Smooth muscle cell (in vitro differentiated cells): ENCODE measurements at regions not wholly inside any gene's neighbourhood (a gene's known extent, or its start where the extent isn't known, plus 50 kb on each side); places are given as distances from the start of the nearest gene placed in this dataset.

Experiments
- DNase-seq: peaks from one replicate; lab custom pipeline; 2025; ENCODE audit not compliant: unreplicated experiment; lab: John Stamatoyannopoulos, UW
- H2AFZ ChIP-seq: fragments of 200-600 bp; sonication (generic); 2 replicates; pipeline ENCODE4 v1.6.0; 2016; ENCODE audit warnings: antibody characterized with exemption, low read depth, mild to moderate bottlenecking
- H3F3A ChIP-seq: fragments of 200-600 bp; sonication (generic); 2 replicates; pipeline ENCODE4 v1.6.0; 2017; ENCODE audit warnings: antibody characterized with exemption, low read depth
- H3K27ac ChIP-seq: fragments of 200-600 bp; sonication (generic); 2 replicates; pipeline ENCODE4 v1.5.1; 2016; ENCODE audit warnings: low read depth, mild to moderate bottlenecking
- H3K27me3 ChIP-seq: fragments of 200-600 bp; sonication (generic); 2 replicates; pipeline ENCODE4 v1.6.1; 2016; ENCODE audit warnings: low read depth, mild to moderate bottlenecking
- H3K36me3 ChIP-seq: fragments of 200-600 bp; sonication (generic); 2 replicates; pipeline ENCODE4 v1.5.1; 2016; ENCODE audit warnings: low read depth
- H3K4me1 ChIP-seq: fragments of 200-600 bp; sonication (generic); 2 replicates; pipeline ENCODE4 v1.5.1; 2016; ENCODE audit warnings: low read depth
- H3K4me2 ChIP-seq: fragments of 200-600 bp; sonication (generic); 2 replicates; pipeline ENCODE4 v1.6.0; 2016; ENCODE audit warnings: mild to moderate bottlenecking
- H3K4me3 ChIP-seq: fragments of 200-600 bp; sonication (generic); 2 replicates; pipeline ENCODE4 v1.5.1; 2016; ENCODE audit warnings: mild to moderate bottlenecking
- H3K79me2 ChIP-seq: fragments of 200-600 bp; sonication (generic); 2 replicates; pipeline ENCODE4 v1.6.0; 2016; ENCODE audit warnings: low read depth, mild to moderate bottlenecking
- H3K9ac ChIP-seq: fragments of 200-600 bp; sonication (generic); 2 replicates; pipeline ENCODE4 v1.6.0; 2016; ENCODE audit warnings: low read depth
- H3K9me3 ChIP-seq: fragments of 200-600 bp; sonication (generic); replicated peaks from 2 replicates; pipeline ENCODE4 v1.5.1; 2016; ENCODE audit warnings: low read depth
- H4K20me1 ChIP-seq: fragments of 200-600 bp; sonication (generic); 2 replicates; pipeline ENCODE4 v1.6.0; 2016; ENCODE audit warnings: low read depth
- WGBS: methylation state at CpG from one replicate; pipeline ENCODE4 v1.1.7; 2016; ENCODE audit warnings: low lambda C conversion rate; 5-methylcytosine and 5-hydroxymethylcytosine counted together
- TF ChIP-seq, protein P1 (sequence below): fragments of 200-600 bp; sonication (generic); IDR thresholded peaks from 2 replicates; pipeline ENCODE4 v1.5.1; 2017; ENCODE audit warnings: borderline replicate concordance, mild to moderate bottlenecking, antibody characterized with exemption; ENCODE audit not compliant: insufficient read depth, poor library complexity, severe bottlenecking

DNA sequence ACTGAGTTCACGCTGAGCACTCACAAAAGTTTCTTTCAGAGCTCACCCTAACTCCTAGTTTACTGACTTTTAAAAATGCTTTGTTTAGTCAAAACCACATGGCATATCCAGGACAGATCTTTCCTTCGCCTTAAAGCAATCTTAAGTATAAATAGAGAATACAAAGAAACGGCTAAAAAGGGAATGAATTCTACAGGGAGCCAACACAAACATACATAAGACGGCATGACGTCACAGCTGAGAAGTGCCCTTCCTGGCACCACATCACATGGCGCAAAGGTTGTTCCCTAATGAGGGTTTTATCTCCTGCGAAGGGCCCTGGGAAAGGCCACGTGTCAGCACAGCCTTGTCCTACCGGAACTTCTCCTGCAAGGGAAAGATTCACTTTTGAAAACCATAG lies 141.3 kb downstream of the IRX1 start:
- Histone ChIP-seq H3K4me2 (no peak overlapping the region), H4K20me1 (no peaks in the 10 kb centered on the region), H3K9ac (no peak overlapping the region), H2AFZ (no peak overlapping the region), H3K4me1 (no peaks in the 10 kb centered on the region), H3K27ac (no peak overlapping the region), H3K79me2 (no peaks in the 10 kb centered on the region), H3K27me3 (no peaks in the 10 kb centered on the region), H3K36me3 (no peaks in the 10 kb centered on the region), H3K9me3 (no peaks in the 10 kb centered on the region), H3K4me3 (no peak overlapping the region), H3F3A (no peaks in the 10 kb centered on the region)
- TF ChIP-seq, protein P1, sequence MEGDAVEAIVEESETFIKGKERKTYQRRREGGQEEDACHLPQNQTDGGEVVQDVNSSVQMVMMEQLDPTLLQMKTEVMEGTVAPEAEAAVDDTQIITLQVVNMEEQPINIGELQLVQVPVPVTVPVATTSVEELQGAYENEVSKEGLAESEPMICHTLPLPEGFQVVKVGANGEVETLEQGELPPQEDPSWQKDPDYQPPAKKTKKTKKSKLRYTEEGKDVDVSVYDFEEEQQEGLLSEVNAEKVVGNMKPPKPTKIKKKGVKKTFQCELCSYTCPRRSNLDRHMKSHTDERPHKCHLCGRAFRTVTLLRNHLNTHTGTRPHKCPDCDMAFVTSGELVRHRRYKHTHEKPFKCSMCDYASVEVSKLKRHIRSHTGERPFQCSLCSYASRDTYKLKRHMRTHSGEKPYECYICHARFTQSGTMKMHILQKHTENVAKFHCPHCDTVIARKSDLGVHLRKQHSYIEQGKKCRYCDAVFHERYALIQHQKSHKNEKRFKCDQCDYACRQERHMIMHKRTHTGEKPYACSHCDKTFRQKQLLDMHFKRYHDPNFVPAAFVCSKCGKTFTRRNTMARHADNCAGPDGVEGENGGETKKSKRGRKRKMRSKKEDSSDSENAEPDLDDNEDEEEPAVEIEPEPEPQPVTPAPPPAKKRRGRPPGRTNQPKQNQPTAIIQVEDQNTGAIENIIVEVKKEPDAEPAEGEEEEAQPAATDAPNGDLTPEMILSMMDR = no peak
- DNase-seq = no peak
- WGBS = 89% methylated on average over 9 of the region's 9 CpGs

DNA sequence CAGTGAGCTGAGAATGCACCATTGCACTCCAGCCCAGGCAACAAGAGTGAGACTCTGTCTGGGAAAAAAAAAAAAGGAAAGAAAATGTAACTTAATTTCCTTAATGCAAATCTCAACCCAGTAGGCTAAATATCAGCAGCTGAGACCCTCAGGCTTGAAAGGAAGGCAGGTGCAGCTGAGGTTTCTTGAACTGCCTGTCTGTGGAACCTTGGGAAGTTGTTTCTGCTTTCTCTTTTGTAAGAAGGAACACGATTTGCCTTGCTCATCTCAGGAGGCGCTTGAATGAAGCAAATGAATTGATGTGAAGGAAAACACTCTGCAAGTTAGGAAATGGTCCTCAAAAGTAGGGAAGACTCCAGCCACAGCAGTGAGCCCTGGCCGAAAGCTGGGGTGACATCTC lies 143.3 kb downstream of the IRX1 start:
- no peaks in the 10 kb centered on the region for H3K27me3 ChIP-seq
- 92% methylated on average over 3 of the region's 3 CpGs for WGBS
- no peak overlapping the region for H2AFZ ChIP-seq
- no peak overlapping the region for H3K9ac ChIP-seq
- no peaks in the 10 kb centered on the region for H3K9me3 ChIP-seq
- TF ChIP-seq, protein P1 = no peak
- DNase-seq = no peak
- no peak overlapping the region for H3K4me3 ChIP-seq
- H3F3A ChIP-seq = no peaks in the 10 kb centered on the region
- H3K79me2 ChIP-seq = no peaks in the 10 kb centered on the region
- no peaks in the 10 kb centered on the region for H4K20me1 ChIP-seq
- H3K4me2 ChIP-seq = no peak overlapping the region
- H3K27ac ChIP-seq = no peak overlapping the region
- H3K4me1 ChIP-seq = no peaks in the 10 kb centered on the region
- no peaks in the 10 kb centered on the region for H3K36me3 ChIP-seq

DNA sequence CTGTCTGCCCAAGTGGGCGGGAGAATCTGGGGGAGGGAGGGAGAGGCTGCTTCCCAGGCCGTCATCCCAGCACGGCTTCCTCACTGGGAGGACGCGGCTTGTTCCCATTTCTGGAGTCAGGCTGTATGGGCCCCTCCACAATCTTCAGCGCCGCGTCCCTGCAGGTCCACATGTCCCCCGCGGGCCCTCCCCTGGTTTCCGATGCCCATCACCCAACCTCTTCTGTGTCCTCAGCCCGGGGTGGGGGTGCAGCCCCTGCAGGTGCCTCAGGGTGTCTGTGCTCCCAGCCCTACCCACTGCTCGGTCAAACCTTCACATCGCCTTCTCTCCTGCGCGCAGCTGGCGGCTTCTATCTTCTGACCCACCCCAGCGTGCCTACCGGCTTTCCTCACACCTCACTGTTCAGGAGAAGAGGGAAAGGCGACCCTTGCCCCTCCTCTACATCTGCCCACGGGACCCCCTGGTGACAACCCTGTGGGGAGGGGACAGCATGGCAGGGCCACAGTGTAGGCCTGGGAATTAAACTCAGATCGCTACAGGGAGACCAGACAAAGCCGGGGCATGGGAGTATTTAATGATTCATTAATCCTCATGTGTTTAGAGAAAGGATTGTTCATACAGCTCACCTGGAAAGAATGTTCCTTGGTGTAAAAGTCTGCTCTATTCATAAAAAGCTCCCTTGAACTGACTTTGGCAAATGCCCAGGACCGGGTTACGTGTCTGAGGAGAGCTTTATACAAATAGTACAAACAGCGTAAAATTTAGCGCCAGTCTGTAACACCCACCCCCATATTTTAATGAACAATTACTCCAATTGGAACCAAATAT lies 145.1 kb downstream of the IRX1 start:
- Histone ChIP-seq H2AFZ (no peak overlapping the region), H3K9ac (no peak overlapping the region), H3K9me3 (no peaks in the 10 kb centered on the region), H3K79me2 (no peaks in the 10 kb centered on the region), H3K4me2 (no peak overlapping the region), H3K36me3 (no peaks in the 10 kb centered on the region), H3F3A (no peaks in the 10 kb centered on the region), H4K20me1 (no peaks in the 10 kb centered on the region), H3K4me1 (no peaks in the 10 kb centered on the region), H3K4me3 (no peak overlapping the region), H3K27ac (peak overlapping the region; percentile 38), H3K27me3 (no peaks in the 10 kb centered on the region)
- 88% methylated on average over 27 of the region's 27 CpGs for WGBS
- no peak for DNase-seq
- TF ChIP-seq, protein P1 = no peak

DNA sequence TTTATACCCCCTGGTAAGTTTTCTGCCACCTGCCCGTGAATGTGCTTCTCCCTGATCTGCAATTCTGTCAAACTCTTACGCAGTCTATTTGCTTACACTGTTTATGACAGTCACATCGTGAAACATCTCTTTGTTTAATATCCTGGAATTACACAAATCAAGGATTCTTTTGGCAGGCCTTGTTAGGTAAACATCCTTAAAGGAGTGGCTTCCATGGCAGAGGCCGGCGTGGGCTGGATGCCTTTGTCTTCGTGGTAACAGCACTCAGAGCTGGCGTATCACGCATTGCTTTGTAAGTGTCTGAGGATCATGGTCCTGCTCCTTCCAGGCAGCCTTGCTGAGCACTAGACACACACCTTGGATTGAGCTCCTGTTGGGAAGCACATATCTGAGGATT lies 145.7 kb downstream of the IRX1 start:
- H3K79me2 ChIP-seq = no peaks in the 10 kb centered on the region
- no peak overlapping the region for H3K9ac ChIP-seq
- no peaks in the 10 kb centered on the region for H3K27me3 ChIP-seq
- H3K27ac ChIP-seq = peak overlapping the region; percentile 38
- no peaks in the 10 kb centered on the region for H3F3A ChIP-seq
- no peak overlapping the region for H2AFZ ChIP-seq
- 87% methylated on average over 8 of the region's 8 CpGs for WGBS
- no peaks in the 10 kb centered on the region for H3K9me3 ChIP-seq
- no peak overlapping the region for H3K4me2 ChIP-seq
- no peaks in the 10 kb centered on the region for H3K36me3 ChIP-seq
- H3K4me3 ChIP-seq = no peak overlapping the region
- no peaks in the 10 kb centered on the region for H3K4me1 ChIP-seq
- no peaks in the 10 kb centered on the region for H4K20me1 ChIP-seq
- TF ChIP-seq, protein P1 = no peak
- no peak for DNase-seq
